HEK293T (cell line): ENCODE measurements at regions not wholly inside any gene's neighbourhood (a gene's known extent, or its start where the extent isn't known, plus 50 kb on each side); places are given as distances from the start of the nearest gene placed in this dataset.

Source experiments
- ARNT ChIP-seq: fragments of 450-650 bp; IDR thresholded peaks from 2 replicates; pipeline ENCODE4 v1.6.1; 2017; ENCODE audit warnings: mild to moderate bottlenecking
- BHLHE40 ChIP-seq: fragments of 450-650 bp; IDR thresholded peaks from 2 replicates; pipeline ENCODE4 v1.6.1; 2016; ENCODE audit warnings: mild to moderate bottlenecking, moderate library complexity, borderline replicate concordance
- ELF4 ChIP-seq: fragments of 450-650 bp; IDR thresholded peaks from 2 replicates; pipeline ENCODE4 v1.6.1; 2017; ENCODE audit warnings: antibody characterized with exemption
- FOXA1 ChIP-seq: fragments of 450-650 bp; IDR thresholded peaks from 2 replicates; pipeline ENCODE4 v1.6.1; 2016; ENCODE audit warnings: mild to moderate bottlenecking
- FOXK2 ChIP-seq: fragments of 450-650 bp; IDR thresholded peaks from 2 replicates; pipeline ENCODE4 v1.6.1; 2016; ENCODE audit warnings: mild to moderate bottlenecking
- FOXM1 ChIP-seq: fragments of 450-650 bp; IDR thresholded peaks from 2 replicates; pipeline ENCODE4 v1.6.1; 2017; ENCODE audit warnings: mild to moderate bottlenecking, borderline replicate concordance
- HDGF ChIP-seq: fragments of 450-650 bp; IDR thresholded peaks from 2 replicates; pipeline ENCODE4 v1.6.1; 2017; ENCODE audit warnings: antibody characterized with exemption, borderline replicate concordance
- L3MBTL2 ChIP-seq: fragments of 450-650 bp; conservative IDR thresholded peaks from 2 replicates; pipeline ENCODE4 v1.6.1; 2016; ENCODE audit warnings: mild to moderate bottlenecking
- PKNOX1 ChIP-seq: fragments of 450-650 bp; IDR thresholded peaks from 2 replicates; pipeline ENCODE4 v1.6.1; 2016
- SP1 ChIP-seq: fragments of 450-650 bp; IDR thresholded peaks from 2 replicates; pipeline ENCODE4 v1.6.1; 2017
- SUZ12 ChIP-seq: fragments of 450-650 bp; IDR thresholded peaks from 2 replicates; pipeline ENCODE4 v1.6.1; 2016; ENCODE audit warnings: mild to moderate bottlenecking
- TARDBP ChIP-seq: fragments of 450-650 bp; IDR thresholded peaks from 2 replicates; pipeline ENCODE4 v1.6.1; 2016
- ZNF384 ChIP-seq: fragments of 450-650 bp; IDR thresholded peaks from 2 replicates; pipeline ENCODE4 v1.6.1; 2016

GRCh38 chr3:96183871-96184270 is 630.5 kb upstream of the EPHA6 start:
- TF ChIP-seq ELF4 (no peak), L3MBTL2 (no peak), ARNT (no peak), SP1 (no peak), HDGF (no peak), SUZ12 (no peak), FOXK2 (no peak), FOXM1 (no peak), BHLHE40 (no peak), PKNOX1 (no peak), ZNF384 (no peak), TARDBP (no peak), FOXA1 (no peak)
